HFFc6 (cell line): ENCODE measurements at regions not wholly inside any gene's neighbourhood (a gene's known extent, or its start where the extent isn't known, plus 50 kb on each side); places are given as distances from the start of the nearest gene placed in this dataset.
A peak's percentile ranks its signal among the peaks of the same experiment; 100 is the strongest.
"Not testable (repeated sequence)": the region's sequence is repeated elsewhere in the genome, so short reads cannot be mapped to it uniquely, and the experiment has no call there.

Source experiments
- DNase-seq: peaks from one replicate; pipeline ENCODE4 v3.0.0-alpha.2; 2018
- H3K27ac Mint-ChIP-seq: 2 replicates; pipeline ENCODE4 v1.8.0; 2020; ENCODE audit warnings: mild to moderate bottlenecking, mixed read lengths
- H3K27me3 Mint-ChIP-seq: 2 replicates; pipeline ENCODE4 v1.8.0; 2021; ENCODE audit warnings: mild to moderate bottlenecking, moderate library complexity, mixed read lengths; ENCODE audit not compliant: insufficient read depth
- H3K36me3 Mint-ChIP-seq: 2 replicates; pipeline ENCODE4 v1.8.0; 2021; ENCODE audit warnings: low read depth, mixed read lengths
- H3K4me1 Mint-ChIP-seq: 2 replicates; pipeline ENCODE4 v1.8.0; 2020; ENCODE audit warnings: low read depth, mixed read lengths
- H3K4me3 Mint-ChIP-seq: 2 replicates; pipeline ENCODE4 v1.8.0; 2020; ENCODE audit warnings: mild to moderate bottlenecking, moderate library complexity, mixed read lengths
- H3K9me3 Mint-ChIP-seq: 2 replicates; pipeline ENCODE4 v1.8.0; 2020; ENCODE audit warnings: mild to moderate bottlenecking, mixed read lengths
- TF ChIP-seq, protein P1 (sequence below): fragments of 200-600 bp; sonication (generic); IDR thresholded peaks from 2 replicates; pipeline ENCODE4 v1.5.0; 2021; ENCODE audit warnings: antibody characterized with exemption, mild to moderate bottlenecking

DNA sequence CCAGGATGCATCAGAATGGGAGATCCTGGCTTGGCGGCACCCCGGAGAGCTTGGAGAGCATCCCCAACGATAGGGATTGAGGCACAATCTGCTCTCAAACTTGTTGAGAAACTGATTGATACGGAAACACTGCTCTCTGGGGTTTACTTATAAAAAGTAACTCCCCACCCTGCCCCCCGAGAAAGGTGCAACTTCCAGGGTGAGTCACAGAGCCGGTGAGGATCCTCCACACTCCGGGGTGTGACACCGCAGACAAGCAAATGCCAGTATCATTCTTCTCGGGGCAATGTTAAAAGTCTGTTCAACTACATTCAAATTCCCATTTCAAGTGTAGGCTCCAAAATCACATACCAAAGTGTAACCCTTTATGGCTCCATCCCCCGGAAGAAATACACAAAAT is 84.4 kb upstream of the MLN start:
- Mint-ChIP-seq H3K4me3 (no peak overlapping the region), H3K9me3 (no peaks in the 10 kb centered on the region), H3K36me3 (no peaks in the 10 kb centered on the region), H3K27me3 (peaks cover 24% of the 10 kb centered on the region), H3K4me1 (peaks cover 35% of the 10 kb centered on the region), H3K27ac (no peak overlapping the region)
- no peak for DNase-seq
- TF ChIP-seq, protein P1, sequence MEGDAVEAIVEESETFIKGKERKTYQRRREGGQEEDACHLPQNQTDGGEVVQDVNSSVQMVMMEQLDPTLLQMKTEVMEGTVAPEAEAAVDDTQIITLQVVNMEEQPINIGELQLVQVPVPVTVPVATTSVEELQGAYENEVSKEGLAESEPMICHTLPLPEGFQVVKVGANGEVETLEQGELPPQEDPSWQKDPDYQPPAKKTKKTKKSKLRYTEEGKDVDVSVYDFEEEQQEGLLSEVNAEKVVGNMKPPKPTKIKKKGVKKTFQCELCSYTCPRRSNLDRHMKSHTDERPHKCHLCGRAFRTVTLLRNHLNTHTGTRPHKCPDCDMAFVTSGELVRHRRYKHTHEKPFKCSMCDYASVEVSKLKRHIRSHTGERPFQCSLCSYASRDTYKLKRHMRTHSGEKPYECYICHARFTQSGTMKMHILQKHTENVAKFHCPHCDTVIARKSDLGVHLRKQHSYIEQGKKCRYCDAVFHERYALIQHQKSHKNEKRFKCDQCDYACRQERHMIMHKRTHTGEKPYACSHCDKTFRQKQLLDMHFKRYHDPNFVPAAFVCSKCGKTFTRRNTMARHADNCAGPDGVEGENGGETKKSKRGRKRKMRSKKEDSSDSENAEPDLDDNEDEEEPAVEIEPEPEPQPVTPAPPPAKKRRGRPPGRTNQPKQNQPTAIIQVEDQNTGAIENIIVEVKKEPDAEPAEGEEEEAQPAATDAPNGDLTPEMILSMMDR: no peak

DNA sequence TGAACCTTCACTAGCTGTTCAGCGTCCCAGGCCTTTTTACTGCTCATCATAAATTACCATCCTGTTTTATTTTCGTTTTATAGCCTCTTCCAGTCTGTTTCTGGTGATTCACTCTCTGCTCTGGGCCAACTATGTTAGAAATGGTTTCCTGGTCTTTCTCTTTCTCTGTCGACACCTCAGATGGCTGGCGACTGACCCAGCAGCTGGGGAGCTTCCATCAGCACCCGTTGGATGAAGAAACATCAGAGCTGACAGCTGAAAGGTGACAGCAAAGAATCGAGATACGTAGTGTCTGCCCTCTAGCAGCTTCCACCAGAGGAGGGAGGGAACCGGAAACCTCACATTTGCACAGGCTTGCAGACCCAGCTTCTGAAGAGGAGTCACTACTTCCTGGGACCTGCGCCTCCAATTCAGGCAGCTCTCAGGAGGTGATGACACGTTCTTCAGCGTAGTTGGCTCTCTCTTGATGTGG is 82.9 kb upstream of the MLN start:
- peak overlapping the region; percentile 74 for H3K27ac Mint-ChIP-seq
- H3K9me3 Mint-ChIP-seq: no peaks in the 10 kb centered on the region
- peak; percentile 75 for DNase-seq
- TF ChIP-seq, protein P1: no peak
- peaks cover 35% of the 10 kb centered on the region for H3K4me1 Mint-ChIP-seq
- H3K27me3 Mint-ChIP-seq: peaks cover 26% of the 10 kb centered on the region
- H3K36me3 Mint-ChIP-seq: no peaks in the 10 kb centered on the region
- H3K4me3 Mint-ChIP-seq: peak overlapping the region; percentile 72

DNA sequence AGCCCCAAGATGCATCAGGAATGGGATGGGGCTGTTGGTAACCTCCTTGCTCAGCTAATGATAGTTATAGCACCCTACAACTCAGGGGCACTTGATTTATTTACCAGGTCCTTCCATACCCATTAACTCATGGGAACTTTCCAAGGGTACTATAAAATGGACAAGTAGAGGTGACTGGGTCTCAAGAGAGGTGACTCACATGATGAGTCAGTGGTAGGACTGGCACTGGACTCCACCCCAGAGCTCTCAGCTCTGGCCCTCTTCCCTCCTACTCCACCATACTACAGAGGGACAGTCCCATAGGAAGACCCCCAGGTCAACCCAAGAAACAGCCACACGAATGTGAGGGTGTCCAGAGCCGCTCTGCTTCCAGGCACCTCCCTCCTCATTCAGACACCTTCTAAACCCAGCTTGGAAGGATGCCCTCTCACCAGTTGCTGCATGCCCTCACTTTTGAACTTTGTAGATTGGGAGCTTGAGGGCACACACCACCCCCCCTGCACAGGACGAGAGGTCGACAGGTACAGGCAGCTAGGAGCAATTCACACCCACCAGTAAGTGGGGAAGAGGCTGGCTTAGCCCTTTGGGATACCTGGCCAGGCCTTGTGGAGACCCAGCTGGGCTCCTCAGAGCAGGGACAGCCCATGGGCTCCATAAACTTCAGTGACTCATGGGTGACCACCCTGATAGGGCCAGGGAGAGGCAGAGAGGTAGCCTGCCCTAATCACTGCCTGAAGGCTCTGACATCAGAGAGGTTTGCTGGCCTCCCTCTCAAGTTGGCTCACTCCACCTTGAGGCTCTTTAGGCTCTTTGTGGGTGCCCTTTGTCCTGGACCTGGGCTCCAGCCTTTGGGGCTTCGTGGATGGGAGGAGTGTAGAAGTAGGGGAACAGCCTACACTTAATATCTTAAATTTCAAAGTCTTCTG is 81.6 kb upstream of the MLN start:
- Mint-ChIP-seq H3K9me3 (no peaks in the 10 kb centered on the region), H3K27ac (no peak overlapping the region; the same call in 1 of the 2 replicates), H3K27me3 (peaks cover 21% of the 10 kb centered on the region)

DNA sequence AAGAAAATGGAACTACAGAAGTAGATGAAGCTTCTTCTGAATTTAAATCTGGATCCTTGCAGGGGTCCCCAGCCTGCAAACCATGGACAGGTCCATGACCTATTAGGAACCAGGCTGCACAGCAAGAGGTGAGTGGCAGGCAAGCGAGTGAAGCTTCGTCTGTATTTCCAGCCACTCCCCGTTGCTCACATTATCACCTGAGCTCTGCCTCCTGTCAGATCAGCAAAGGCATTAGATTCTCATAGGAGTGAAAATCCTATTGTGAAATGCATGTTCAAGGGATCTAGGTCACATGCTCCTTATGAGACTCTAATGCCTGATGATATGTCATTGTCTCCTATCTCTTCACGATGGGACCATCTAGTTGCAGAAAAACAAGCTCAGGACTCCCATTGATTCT is 79.8 kb upstream of the MLN start:
- H3K4me3 Mint-ChIP-seq, H3K36me3 Mint-ChIP-seq, DNase-seq, H3K9me3 Mint-ChIP-seq, H3K27ac Mint-ChIP-seq: not testable (repeated sequence)
- H3K27me3 Mint-ChIP-seq: peaks cover 23% of the 10 kb centered on the region
- peaks cover 35% of the 10 kb centered on the region for H3K4me1 Mint-ChIP-seq

More for the DNA sequence above, 81.6 kb upstream of the MLN start:
- peak; percentile 60 for DNase-seq
- H3K4me1 Mint-ChIP-seq: peaks cover 35% of the 10 kb centered on the region
- peak overlapping the region; percentile 50 for H3K4me3 Mint-ChIP-seq
- TF ChIP-seq, protein P1: no peak
- no peaks in the 10 kb centered on the region for H3K36me3 Mint-ChIP-seq

DNA sequence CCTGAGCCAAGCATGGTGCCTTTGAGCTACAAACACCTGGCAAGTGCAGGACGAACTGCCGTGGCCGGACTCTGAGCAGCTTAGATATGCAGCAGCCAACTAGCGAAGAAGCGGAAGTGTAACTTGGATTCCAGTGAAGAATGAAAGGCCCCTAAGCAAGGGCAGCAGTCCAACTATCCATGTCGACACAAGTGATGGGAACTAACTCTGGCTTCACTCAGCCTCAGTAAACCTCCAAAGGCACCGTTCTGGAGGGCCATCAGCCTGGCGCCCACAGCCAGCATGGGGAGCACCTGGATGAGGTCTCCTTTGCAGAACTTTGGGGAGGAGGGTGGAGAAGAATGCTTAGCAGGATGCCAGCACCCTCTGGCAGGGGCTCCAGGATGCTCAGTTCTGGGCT is 78.4 kb upstream of the MLN start:
- peaks cover 29% of the 10 kb centered on the region for H3K4me1 Mint-ChIP-seq
- no peaks in the 10 kb centered on the region for H3K36me3 Mint-ChIP-seq
- TF ChIP-seq, protein P1: no peak
- H3K9me3 Mint-ChIP-seq: no peaks in the 10 kb centered on the region
- no peak for DNase-seq
- H3K27ac Mint-ChIP-seq: no peak overlapping the region
- H3K4me3 Mint-ChIP-seq: no peak overlapping the region
- H3K27me3 Mint-ChIP-seq: peaks cover 31% of the 10 kb centered on the region

DNA sequence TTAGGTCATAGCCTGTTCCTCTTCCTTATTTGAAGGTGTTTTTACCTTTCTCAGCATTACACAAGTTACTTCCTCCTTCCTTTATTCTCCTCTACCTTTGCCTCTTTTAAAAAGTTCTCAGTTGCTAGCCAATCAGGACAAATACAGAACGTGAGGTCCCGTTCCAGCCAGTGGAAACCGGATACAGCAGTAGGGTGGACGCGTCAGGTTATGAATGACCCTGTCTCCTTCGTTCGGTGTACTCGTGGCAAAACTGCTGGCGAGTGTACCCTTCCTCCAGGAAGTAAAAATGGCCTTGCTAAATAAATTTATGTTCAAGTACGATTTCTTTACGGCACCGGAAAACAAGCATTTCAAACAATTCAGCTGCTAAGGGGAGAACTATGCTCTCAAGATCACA is 77.0 kb upstream of the MLN start:
- H3K27ac Mint-ChIP-seq: no peak overlapping the region
- no peaks in the 10 kb centered on the region for H3K9me3 Mint-ChIP-seq
- peaks cover 16% of the 10 kb centered on the region for H3K4me1 Mint-ChIP-seq
- no peak for DNase-seq
- no peak overlapping the region for H3K4me3 Mint-ChIP-seq
- H3K36me3 Mint-ChIP-seq: no peaks in the 10 kb centered on the region
- H3K27me3 Mint-ChIP-seq: peaks cover 45% of the 10 kb centered on the region
- TF ChIP-seq, protein P1: no peak
